OCI-LY1 (cell line): ENCODE measurements at regions not wholly inside any gene's neighbourhood (a gene's known extent, or its start where the extent isn't known, plus 50 kb on each side); places are given as distances from the start of the nearest gene placed in this dataset.

Experiments
- H2AFZ ChIP-seq: fragments of 200-600 bp; sonication (generic), shearing (Covaris generic); 2 replicates; pipeline ENCODE4 v1.6.0; 2014; ENCODE audit warnings: antibody characterized with exemption, mild to moderate bottlenecking, low read length
- H3F3A ChIP-seq: fragments of 200-600 bp; sonication (generic), shearing (Covaris generic); 2 replicates; pipeline ENCODE4 v1.6.0; 2014; ENCODE audit warnings: mild to moderate bottlenecking, antibody characterized with exemption, low read length, moderate library complexity; ENCODE audit not compliant: insufficient read depth
- H3K27ac ChIP-seq: fragments of 200-600 bp; sonication (generic); 2 replicates; pipeline ENCODE4 v1.5.1; 2014; ENCODE audit warnings: low read length, mixed run types, mild to moderate bottlenecking, low read depth; ENCODE audit not compliant: poor library complexity, severe bottlenecking
- H3K27me3 ChIP-seq: fragments of 200-600 bp; sonication (generic); 2 replicates; pipeline ENCODE4 v1.6.0; 2014; ENCODE audit warnings: antibody characterized with exemption, mild to moderate bottlenecking, low read length, moderate library complexity; ENCODE audit not compliant: insufficient read depth
- H3K36me3 ChIP-seq: fragments of 200-600 bp; sonication (generic); 2 replicates; pipeline ENCODE4 v1.6.1; 2014; ENCODE audit warnings: mild to moderate bottlenecking, antibody characterized with exemption, low read length, moderate library complexity, mixed read lengths; ENCODE audit not compliant: insufficient read depth
- H3K4me1 ChIP-seq: fragments of 200-600 bp; sonication (generic); 2 replicates; pipeline ENCODE4 v1.5.1; 2014; ENCODE audit warnings: mild to moderate bottlenecking, low read length, moderate library complexity; ENCODE audit not compliant: insufficient read depth, severe bottlenecking
- H3K4me2 ChIP-seq: fragments of 200-600 bp; sonication (generic), shearing (Covaris generic); 2 replicates; pipeline ENCODE4 v1.6.1; 2014; ENCODE audit warnings: low read length
- H3K4me3 ChIP-seq: fragments of 200-600 bp; sonication (generic); 2 replicates; pipeline ENCODE4 v1.5.1; 2014; ENCODE audit warnings: low read length, low read depth, mild to moderate bottlenecking, mixed read lengths; ENCODE audit not compliant: poor library complexity, severe bottlenecking
- H3K79me2 ChIP-seq: fragments of 200-600 bp; shearing (Covaris generic); 2 replicates; pipeline ENCODE4 v1.6.1; 2016; ENCODE audit warnings: mixed run types, low read length, mixed read lengths; ENCODE audit not compliant: insufficient read depth
- H3K9ac ChIP-seq: fragments of 200-600 bp; sonication (generic), shearing (Covaris generic); 2 replicates; pipeline ENCODE4 v1.6.1; 2014; ENCODE audit warnings: mild to moderate bottlenecking, low read length, mixed read lengths
- H3K9me2 ChIP-seq: fragments of 200-600 bp; sonication (generic), shearing (Covaris generic); 2 replicates; pipeline ENCODE4 v1.6.1; 2014; ENCODE audit warnings: low read depth, mild to moderate bottlenecking, low read length, mixed read lengths
- H3K9me3 ChIP-seq: fragments of 200-600 bp; shearing (Covaris generic); 2 replicates; pipeline ENCODE4 v1.6.1; 2014; ENCODE audit warnings: low read length, mixed read lengths
- H4K20me1 ChIP-seq: fragments of 200-600 bp; sonication (generic), shearing (Covaris generic); 2 replicates; pipeline ENCODE4 v1.6.0; 2016; ENCODE audit warnings: mild to moderate bottlenecking, low read length; ENCODE audit not compliant: insufficient read depth
- CTCF ChIP-seq: fragments of 200-600 bp; sonication (generic), shearing (Covaris generic); IDR thresholded peaks from 2 replicates; pipeline ENCODE4 v1.5.1; 2017; ENCODE audit warnings: mild to moderate bottlenecking, antibody characterized with exemption, low read length, moderate library complexity, mixed read lengths
- EZH2 ChIP-seq: fragments of 200-600 bp; sonication (generic), shearing (Covaris generic); IDR thresholded peaks from 2 replicates; pipeline ENCODE4 v1.8.0; 2017; ENCODE audit warnings: borderline replicate concordance, mixed run types, mild to moderate bottlenecking, antibody characterized with exemption, low read length, moderate library complexity, mixed read lengths

- Histone ChIP-seq H3K9me2 (no peaks in the 10 kb centered on the region), H3F3A (no peaks in the 10 kb centered on the region), H3K27me3 (no peaks in the 10 kb centered on the region), H3K27ac (no peak overlapping the region), H3K4me2 (no peak overlapping the region), H3K4me3 (no peak overlapping the region), H2AFZ (no peak overlapping the region), H3K4me1 (no peaks in the 10 kb centered on the region), H4K20me1 (no peaks in the 10 kb centered on the region), H3K79me2 (no peaks in the 10 kb centered on the region), H3K9ac (no peak overlapping the region), H3K9me3 (no peaks in the 10 kb centered on the region), H3K36me3 (no peaks in the 10 kb centered on the region)
- TF ChIP-seq EZH2 (no peak), CTCF (no peak)
Measured at GRCh38 chr2:48183991-48184390, 130.5 kb upstream of the FOXN2 start.

DNA sequence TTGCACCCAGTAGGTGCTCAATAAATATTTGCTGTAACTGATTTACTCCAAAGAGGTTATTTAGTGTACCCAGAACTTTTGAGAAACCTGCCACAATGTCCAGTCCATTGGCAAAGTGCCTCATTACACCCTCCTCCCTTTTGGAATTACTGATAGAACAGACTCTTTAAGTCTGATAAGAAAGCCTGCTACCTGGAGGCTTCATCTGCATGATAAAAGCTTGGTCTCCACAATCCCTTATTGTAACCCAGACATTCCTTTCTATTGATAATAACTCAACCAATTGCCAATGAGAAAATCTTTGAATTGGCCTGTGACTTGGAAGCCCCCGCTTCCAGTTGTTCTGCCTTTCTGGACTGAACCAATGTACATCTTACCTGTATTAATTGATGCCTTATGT, 127.0 kb upstream of the FOXN2 start:
- Histone ChIP-seq H3K4me3 (no peak overlapping the region), H3K9me2 (no peaks in the 10 kb centered on the region), H3K9ac (no peak overlapping the region), H3K79me2 (no peaks in the 10 kb centered on the region), H3K27ac (no peak overlapping the region), H2AFZ (no peak overlapping the region), H3K9me3 (no peaks in the 10 kb centered on the region), H3K36me3 (no peaks in the 10 kb centered on the region), H3K4me2 (no peak overlapping the region), H3F3A (no peaks in the 10 kb centered on the region), H4K20me1 (no peaks in the 10 kb centered on the region), H3K4me1 (no peaks in the 10 kb centered on the region), H3K27me3 (no peaks in the 10 kb centered on the region)
- TF ChIP-seq EZH2, result no peak
- no peak for TF ChIP-seq CTCF

- TF ChIP-seq CTCF (no peak), EZH2 (no peak)
Measured at GRCh38 chr2:48189552-48190228, 124.8 kb upstream of the FOXN2 start.

More at GRCh38 chr2:48189552-48190228, 124.8 kb upstream of the FOXN2 start:
- Histone ChIP-seq H3K9me2 (no peaks in the 10 kb centered on the region), H3K27me3 (no peaks in the 10 kb centered on the region), H3K36me3 (no peaks in the 10 kb centered on the region), H3K4me3 (no peak overlapping the region), H3K79me2 (no peaks in the 10 kb centered on the region), H3K9me3 (no peaks in the 10 kb centered on the region), H3K4me2 (no peak overlapping the region), H3K9ac (no peak overlapping the region), H4K20me1 (no peaks in the 10 kb centered on the region), H2AFZ (no peak overlapping the region), H3F3A (no peaks in the 10 kb centered on the region), H3K4me1 (no peaks in the 10 kb centered on the region), H3K27ac (no peak overlapping the region)
